ENCODE measurements at regions not wholly inside any gene's neighbourhood (a gene's known extent, or its start where the extent isn't known, plus 50 kb on each side); places are given as distances from the start of the nearest gene placed in this dataset.

DNA sequence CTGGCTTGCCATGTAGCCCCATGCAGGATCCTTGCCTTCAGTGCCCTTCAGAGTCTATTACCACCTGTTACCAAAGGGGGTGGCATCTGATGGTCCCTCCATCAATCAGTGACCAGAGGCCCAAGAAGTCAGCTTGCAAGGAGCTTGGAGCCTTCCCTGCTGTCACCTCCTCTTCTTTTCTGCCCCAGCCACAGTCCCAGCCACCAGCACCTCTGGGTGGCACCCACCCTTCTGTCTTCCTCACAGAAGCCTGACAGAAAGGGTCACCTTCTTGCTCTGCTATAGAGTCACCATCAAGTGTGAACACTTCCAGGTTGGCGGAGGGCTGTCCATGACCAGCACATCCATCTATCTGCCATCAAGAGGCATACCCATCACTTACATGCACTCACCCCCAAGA lies 203.2 kb downstream of the SALL1 start:
- Histone ChIP-seq H3K9me3 (ENCODE audit: insufficient read depth in 2 of 2, low read depth in 1 of 2, low read length in 1 of 2) (no peaks in the 10 kb centered on the region), H3K56ac (replicated peaks; ENCODE audit: insufficient read length, low read depth, low read length) (no peak overlapping the region), H2AFZ (ENCODE audit: low read length) (no peak overlapping the region), H3K79me2 (ENCODE audit: control insufficient read depth in 1 of 2, insufficient read depth in 2 of 2, low read length in 2 of 2) (no peaks in the 10 kb centered on the region), H3K36me3 (ENCODE audit: control insufficient read depth in 2 of 4, insufficient read depth in 4 of 4, low read length in 3 of 4) (no peaks in the 10 kb centered on the region), H2BK12ac (ENCODE audit: low read depth, low read length) (no peak overlapping the region), H3K14ac (ENCODE audit: insufficient read length) (no peak overlapping the region), H3K4me1 (replicated peaks in 1 of 4; ENCODE audit: control insufficient read depth in 3 of 4, insufficient read depth in 4 of 4, low read length in 3 of 4) (no peaks in the 10 kb centered on the region), H3K27ac (ENCODE audit: low read depth, low read length) (no peak overlapping the region), H4K8ac (ENCODE audit: extremely low read depth, insufficient read depth, low read length) (no peak overlapping the region), H2AK5ac (ENCODE audit: low read depth, low read length) (no peak overlapping the region), H3K23me2 (ENCODE audit: low read depth, low read length) (no peaks in the 10 kb centered on the region), H3K4me3 (ENCODE audit: extremely low read depth in 1 of 4, insufficient read depth in 2 of 4, low read depth in 3 of 4, low read length in 4 of 4) (no peak overlapping the region), H4K20me1 (replicated peaks in 1 of 2; ENCODE audit: control insufficient read depth in 1 of 2, insufficient read depth in 2 of 2, low read length in 2 of 2) (no peaks in the 10 kb centered on the region), H3K79me1 (ENCODE audit: low read depth, low read length) (no peaks in the 10 kb centered on the region), H3K18ac (ENCODE audit: extremely low read depth, low read length) (no peak overlapping the region), H2BK15ac (ENCODE audit: low read length) (no peak overlapping the region), H3K4me2 (ENCODE audit: insufficient read depth in 1 of 2, low read depth in 2 of 2, low read length in 2 of 2) (no peak overlapping the region), H3K4ac (replicated peaks; ENCODE audit: insufficient read length, low read depth, low read length) (no peak overlapping the region), H2BK5ac (ENCODE audit: low read depth, low read length) (no peak overlapping the region), H3K9ac (replicated peaks in 1 of 4; ENCODE audit: extremely low read depth in 1 of 4, low read depth in 3 of 4, low read length in 3 of 4) (no peak overlapping the region), H2BK20ac (ENCODE audit: low read length) (no peak overlapping the region), H2BK120ac (replicated peaks; ENCODE audit: low read depth, low read length) (no peak overlapping the region), H3K23ac (ENCODE audit: insufficient read length) (no peak overlapping the region), H4K91ac (replicated peaks; ENCODE audit: insufficient read length, low read length) (no peak overlapping the region), H4K5ac (ENCODE audit: insufficient read length, low read depth, low read length) (no peak overlapping the region), H3K27me3 (replicated peaks in 1 of 4; ENCODE audit: control insufficient read depth in 3 of 4, extremely low read depth in 1 of 4, insufficient read depth in 3 of 4, low read length in 3 of 4) (0 out of 7 replicates have a peak, but pooled peaks cover 0 to 2% (median 0%) of the 10 kb centered on the region in 4 experiments)
- POLR2A ChIA-PET (ENCODE audit: partially characterized antibody), result no interaction called here
- FAIRE-seq (no peak), DNase-seq (ENCODE audit: low read depth in 1 of 2, low spot score in 2 of 2) (no peak)
- CTCF ChIA-PET (ENCODE audit: partially characterized antibody), result interaction anchor here (1.1 kb wide), 1 partner anchor 11 kb away, joined by 6 read pairs; no protein-coding TSS in a partner anchor
- 100% methylated on average over 1 of the region's 1 CpG; no CpG with 5 or more reads in 1 of the 2 experiments for WGBS, 2 experiments (ENCODE audit: extremely low coverage in 1 of 2, insufficient coverage in 1 of 2, insufficient read length in 1 of 2, insufficient replicate concordance in 2 of 2, low coverage in 1 of 2, low lambda C conversion rate in 2 of 2, missing lambda C conversion rate in 1 of 2)
- TF ChIP-seq SIRT6 (IDR thresholded peaks at IDR 0.05; ENCODE audit: low read length), result no peak
- no peak for TF ChIP-seq RNF2 (IDR thresholded peaks at IDR 0.05; ENCODE audit: borderline replicate concordance, low read depth, low read length, missing control alignments, poor library complexity, severe bottlenecking)
- no peak for TF ChIP-seq TAF7 (optimal IDR thresholded peaks at IDR 0.05; ENCODE audit: borderline replicate concordance, low read depth, low read length)
- TF ChIP-seq EP300 (IDR thresholded peaks at IDR 0.05; ENCODE audit: borderline replicate concordance in 1 of 2, low read depth in 2 of 2, low read length in 2 of 2), result no peak
- no peak for TF ChIP-seq ZNF274 (IDR thresholded peaks at IDR 0.05; ENCODE audit: borderline replicate concordance, extremely low read depth, low read length)
- TF ChIP-seq TCF12 (IDR thresholded peaks at IDR 0.05; ENCODE audit: low read depth, low read length), result no peak
- TF ChIP-seq RAD21 (IDR thresholded peaks at IDR 0.05 in 1 of 2, conservative IDR thresholded peaks at IDR 0.05 in 1 of 2; ENCODE audit: low read depth in 2 of 2, low read length in 2 of 2), result no peak
- TF ChIP-seq POLR2A (IDR thresholded peaks at IDR 0.05; ENCODE audit: control extremely low read depth in 1 of 2, low read depth in 2 of 2, low read length in 2 of 2), result no peak
- no peak for TF ChIP-seq POLR2AphosphoS5 (IDR thresholded peaks at IDR 0.05; ENCODE audit: low read depth, low read length)
- no peak for TF ChIP-seq KDM4A (IDR thresholded peaks at IDR 0.05; ENCODE audit: low read depth, low read length, severe bottlenecking)
- no peak for TF ChIP-seq CBX8 (IDR thresholded peaks at IDR 0.05; ENCODE audit: borderline replicate concordance, low read depth, low read length)
- TF ChIP-seq PHF8 (conservative IDR thresholded peaks at IDR 0.05; ENCODE audit: low read depth, low read length), result no peak
- no peak for TF ChIP-seq RXRA (IDR thresholded peaks at IDR 0.05; ENCODE audit: insufficient read depth, low read depth, low read length)
- TF ChIP-seq, protein P1, sequence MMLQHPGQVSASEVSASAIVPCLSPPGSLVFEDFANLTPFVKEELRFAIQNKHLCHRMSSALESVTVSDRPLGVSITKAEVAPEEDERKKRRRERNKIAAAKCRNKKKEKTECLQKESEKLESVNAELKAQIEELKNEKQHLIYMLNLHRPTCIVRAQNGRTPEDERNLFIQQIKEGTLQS (IDR thresholded peaks at IDR 0.05; ENCODE audit: insufficient read depth, low read depth, low read length), result no peak
